Esophagus muscularis mucosa (tissue), 4 donors: ENCODE measurements at regions not wholly inside any gene's neighbourhood (a gene's known extent, or its start where the extent isn't known, plus 50 kb on each side); places are given as distances from the start of the nearest gene placed in this dataset.

Experiments used
- CTCF ChIP-seq, 3 experiments: fragments of 200-600 bp in 2 of 3; fragments of 450-650 bp in 1 of 3; sonication (generic) in 2 of 3; IDR thresholded peaks; one replicate each; pipeline ENCODE4 v1.5.1; 2017 to 2019; ENCODE audit warnings: antibody characterized with exemption in 3 of 3, mild to moderate bottlenecking in 2 of 3, moderate library complexity in 1 of 3
- EP300 ChIP-seq: sonication (generic); formaldehyde crosslinking; IDR thresholded peaks from one replicate; pipeline ENCODE4 v1.6.1; 2017; ENCODE audit warnings: antibody characterized with exemption
- POLR2A ChIP-seq: fragments of 450-650 bp; IDR thresholded peaks from one replicate; pipeline ENCODE4 v1.6.1; 2017; ENCODE audit warnings: antibody characterized with exemption, moderate library complexity, mild to moderate bottlenecking, low read depth
- POLR2AphosphoS5 ChIP-seq, 2 donors: sonication (generic); formaldehyde crosslinking; IDR thresholded peaks; one replicate each; pipeline ENCODE4 v1.6.1; 2017; ENCODE audit warnings: antibody characterized with exemption in 2 of 2

GRCh38 chr15:99441444-99441800 is 124.4 kb upstream of the MEF2A start:
- no peak for TF ChIP-seq CTCF (IDR thresholded peaks at IDR 0.05)
- no peak for TF ChIP-seq EP300
- TF ChIP-seq POLR2AphosphoS5 (IDR thresholded peaks at IDR 0.05), result no peak
- TF ChIP-seq POLR2A, result no peak
